LNCaP clone FGC (cell line): ENCODE measurements at regions not wholly inside any gene's neighbourhood (a gene's known extent, or its start where the extent isn't known, plus 50 kb on each side); places are given as distances from the start of the nearest gene placed in this dataset.

Experiments used
- DNase-seq: peaks from one replicate; pipeline ENCODE4 v3.0.0-alpha.2; 2011; ENCODE audit warnings: low read depth
- H3K4me3 ChIP-seq: 2 replicates; pipeline ENCODE4 v1.5.1; 2011; ENCODE audit warnings: mild to moderate bottlenecking, low read depth, low read length, control low read depth
- CTCF ChIP-seq: IDR thresholded peaks from 2 replicates; pipeline ENCODE4 v1.5.1; 2012; ENCODE audit warnings: mild to moderate bottlenecking; ENCODE audit not compliant: control insufficient read depth, insufficient read depth; ENCODE audit errors: extremely low read depth

GRCh38 chr4:37762991-37763368 lies 63.5 kb upstream of the PGM2 start:
- no peak for DNase-seq
- no peak overlapping the region for H3K4me3 ChIP-seq
- TF ChIP-seq CTCF: no peak

- no peak overlapping the region for H3K4me3 ChIP-seq
- TF ChIP-seq CTCF: no peak
- DNase-seq: no peak
These were observed 64.0 kb upstream of the PGM2 start for GRCh38 chr4:37762294-37762990.

- no peak for TF ChIP-seq CTCF
- no peak for DNase-seq
These were observed 65.6 kb upstream of the PGM2 start for GRCh38 chr4:37760840-37761239.

GRCh38 chr4:37759833-37760232 lies 66.7 kb upstream of the PGM2 start:
- H3K4me3 ChIP-seq: no peak overlapping the region
- DNase-seq: no peak
- no peak for TF ChIP-seq CTCF

More at GRCh38 chr4:37760840-37761239, 65.6 kb upstream of the PGM2 start:
- H3K4me3 ChIP-seq: no peak overlapping the region

- no peak for TF ChIP-seq CTCF
- no peak for DNase-seq
- H3K4me3 ChIP-seq: no peak overlapping the region
These were observed 68.3 kb upstream of the PGM2 start for GRCh38 chr4:37758226-37758625.

GRCh38 chr4:37757761-37758160 lies 68.7 kb upstream of the PGM2 start:
- no peak for DNase-seq
- TF ChIP-seq CTCF: no peak
- H3K4me3 ChIP-seq: no peak overlapping the region

- no peak overlapping the region for H3K4me3 ChIP-seq
- TF ChIP-seq CTCF: no peak
- DNase-seq: no peak
These were observed 69.4 kb upstream of the PGM2 start for GRCh38 chr4:37757121-37757520.
